ENCODE measurements at regions not wholly inside any gene's neighbourhood (a gene's known extent, or its start where the extent isn't known, plus 50 kb on each side); places are given as distances from the start of the nearest gene placed in this dataset.
A peak's percentile ranks its signal among the peaks of the same experiment; 100 is the strongest.

GRCh38 chr1:30061292-30062220 lies 661.8 kb downstream of the MATN1 start:
- CTCF ChIA-PET = interaction anchor here (0.6 kb wide), 1 partner anchor 362 kb away, joined by 4 read pairs; no protein-coding TSS in a partner anchor
- no peak for DNase-seq (ENCODE audit: low read depth)
- Histone ChIP-seq H3K36me3 (ENCODE audit: control insufficient read depth, insufficient read depth, low read length) (no peaks in the 10 kb centered on the region), H3K27me3 (ENCODE audit: control insufficient read depth, insufficient read depth, low read length) (peaks cover 1% of the 10 kb centered on the region; the same call in 1 of the 2 replicates), H3K4me3 (ENCODE audit: low read depth, low read length) (no peak overlapping the region)
- POLR2A ChIA-PET = no interaction called here
- TF ChIP-seq CTCF (IDR thresholded peaks at IDR 0.05; ENCODE audit: insufficient read depth, low read depth, low read length) = no peak

GRCh38 chr1:30060738-30061137 lies 662.6 kb downstream of the MATN1 start:
- POLR2A ChIA-PET = no interaction called here
- H3K36me3 ChIP-seq (ENCODE audit: control insufficient read depth, insufficient read depth, low read length) = no peaks in the 10 kb centered on the region
- TF ChIP-seq CTCF (IDR thresholded peaks at IDR 0.05; ENCODE audit: insufficient read depth, low read depth, low read length) = no peak
- peaks cover 1% of the 10 kb centered on the region; the same call in 1 of the 2 replicates for H3K27me3 ChIP-seq (ENCODE audit: control insufficient read depth, insufficient read depth, low read length)
- DNase-seq (ENCODE audit: low read depth) = no peak
- no peak overlapping the region for H3K4me3 ChIP-seq (ENCODE audit: low read depth, low read length)
- CTCF ChIA-PET = interaction anchor here (0.6 to 0.9 kb wide), 3 partner anchors 25 to 491 kb away, joined by 3 to 4 read pairs (median 3); no protein-coding TSS in a partner anchor

GRCh38 chr1:30058970-30059369 lies 664.4 kb downstream of the MATN1 start:
- Histone ChIP-seq H3K36me3 (ENCODE audit: control insufficient read depth, insufficient read depth, low read length) (no peaks in the 10 kb centered on the region), H3K27me3 (ENCODE audit: control insufficient read depth, insufficient read depth, low read length) (peaks cover 1% of the 10 kb centered on the region), H3K4me3 (ENCODE audit: low read depth, low read length) (no peak overlapping the region)
- peak; percentile 72 for DNase-seq (ENCODE audit: low read depth)
- ChIA-PET POLR2A (no interaction called here), CTCF (interaction anchor here (1.2 kb wide), 2 partner anchors 23 to 822 kb away, joined by 3 read pairs; partner anchors contain the start of gene PTPRU)
- TF ChIP-seq CTCF (IDR thresholded peaks at IDR 0.05; ENCODE audit: insufficient read depth, low read depth, low read length) = no peak

GRCh38 chr1:30054126-30054525 lies 669.3 kb downstream of the MATN1 start:
- ChIA-PET CTCF (no interaction called here), POLR2A (no interaction called here)
- TF ChIP-seq CTCF (IDR thresholded peaks at IDR 0.05; ENCODE audit: insufficient read depth, low read depth, low read length) = no peak
- H3K27me3 ChIP-seq (ENCODE audit: control insufficient read depth, insufficient read depth, low read length) = peaks cover 1% of the 10 kb centered on the region
- no peaks in the 10 kb centered on the region for H3K36me3 ChIP-seq (ENCODE audit: control insufficient read depth, insufficient read depth, low read length)
- H3K4me3 ChIP-seq (ENCODE audit: low read depth, low read length) = no peak overlapping the region
- DNase-seq (ENCODE audit: low read depth) = no peak

GRCh38 chr1:30052178-30052577 lies 671.2 kb downstream of the MATN1 start:
- ChIA-PET CTCF (interaction anchor here (0.6 to 1.6 kb wide), 2 partner anchors 12 to 206 kb away, joined by 3 read pairs; no protein-coding TSS in a partner anchor), POLR2A (no interaction called here)
- no peak for DNase-seq (ENCODE audit: low read depth)

More at GRCh38 chr1:30052178-30052577, 671.2 kb downstream of the MATN1 start:
- H3K4me3 ChIP-seq (ENCODE audit: low read depth, low read length) = no peak overlapping the region
- H3K36me3 ChIP-seq (ENCODE audit: control insufficient read depth, insufficient read depth, low read length) = no peaks in the 10 kb centered on the region
- no peak for TF ChIP-seq CTCF (IDR thresholded peaks at IDR 0.05; ENCODE audit: insufficient read depth, low read depth, low read length)
- H3K27me3 ChIP-seq (ENCODE audit: control insufficient read depth, insufficient read depth, low read length) = peaks cover 1% of the 10 kb centered on the region; the same call in 1 of the 2 replicates

All from BJ (cell line).